ENCODE measurements at regions not wholly inside any gene's neighbourhood (a gene's known extent, or its start where the extent isn't known, plus 50 kb on each side); places are given as distances from the start of the nearest gene placed in this dataset.

GRCh38 chr9:110088099-110088498, 119.9 kb downstream of the C9orf152 start:
- Histone ChIP-seq H3K4me1 (peaks cover 41% of the 10 kb centered on the region), H3K27me3 (ENCODE audit: low read depth) (no peaks in the 10 kb centered on the region), H3K9me3 (no peaks in the 10 kb centered on the region), H3K4me3 (no peak overlapping the region), H3K27ac (no peak overlapping the region), H3K36me3 (no peaks in the 10 kb centered on the region)
- intact Hi-C loops (cut with DNase I), result no loop called here
- no peak for DNase-seq
- ATAC-seq, result no peak
- no peak for TF ChIP-seq CTCF (IDR thresholded peaks at IDR 0.05)

GRCh38 chr9:110089681-110090370, 118.1 kb downstream of the C9orf152 start:
- DNase-seq (peak; percentile 49), ATAC-seq (peak; percentile 48 to 57)
- TF ChIP-seq CTCF (IDR thresholded peaks at IDR 0.05), result no peak

GRCh38 chr9:110092792-110093191, 115.2 kb downstream of the C9orf152 start:
- no peak for ATAC-seq
- TF ChIP-seq CTCF (IDR thresholded peaks at IDR 0.05), result no peak
- DNase-seq, result no peak
- Histone ChIP-seq H3K36me3 (no peaks in the 10 kb centered on the region), H3K4me1 (peaks cover 53% of the 10 kb centered on the region), H3K4me3 (no peak overlapping the region), H3K9me3 (no peaks in the 10 kb centered on the region), H3K27me3 (ENCODE audit: low read depth) (no peaks in the 10 kb centered on the region), H3K27ac (no peak overlapping the region)
- intact Hi-C loops (cut with DNase I), result no loop called here

More at GRCh38 chr9:110089681-110090370, 118.1 kb downstream of the C9orf152 start:
- Histone ChIP-seq H3K4me1 (peaks cover 45% of the 10 kb centered on the region), H3K4me3 (no peak overlapping the region), H3K27me3 (ENCODE audit: low read depth) (no peaks in the 10 kb centered on the region), H3K9me3 (no peaks in the 10 kb centered on the region), H3K36me3 (no peaks in the 10 kb centered on the region), H3K27ac (no peak overlapping the region)
- intact Hi-C loops (cut with DNase I), result no loop called here

GRCh38 chr9:110093417-110093816, 114.5 kb downstream of the C9orf152 start:
- Histone ChIP-seq H3K27me3 (ENCODE audit: low read depth) (no peaks in the 10 kb centered on the region), H3K4me3 (no peak overlapping the region), H3K9me3 (no peaks in the 10 kb centered on the region), H3K4me1 (peaks cover 51% of the 10 kb centered on the region), H3K36me3 (no peaks in the 10 kb centered on the region), H3K27ac (no peak overlapping the region)
- TF ChIP-seq CTCF (IDR thresholded peaks at IDR 0.05), result no peak
- ATAC-seq (no peak), DNase-seq (no peak)
- intact Hi-C loops (cut with DNase I), result no loop called here

- ATAC-seq, result no peak
- intact Hi-C loops (cut with DNase I), result no loop called here
- DNase-seq, result no peak
- H3K27me3 ChIP-seq (ENCODE audit: low read depth), result no peaks in the 10 kb centered on the region
- H3K27ac ChIP-seq, result no peak overlapping the region
- no peak overlapping the region for H3K4me3 ChIP-seq
- no peaks in the 10 kb centered on the region for H3K9me3 ChIP-seq
- TF ChIP-seq CTCF (IDR thresholded peaks at IDR 0.05), result no peak
- H3K36me3 ChIP-seq, result no peaks in the 10 kb centered on the region
- H3K4me1 ChIP-seq, result peaks cover 55% of the 10 kb centered on the region
These were observed 114.1 kb downstream of the C9orf152 start for GRCh38 chr9:110093871-110094270.
